DMS53 (cell line): ENCODE measurements at regions not wholly inside any gene's neighbourhood (a gene's known extent, or its start where the extent isn't known, plus 50 kb on each side); places are given as distances from the start of the nearest gene placed in this dataset.
"Not testable (repeated sequence)": the region's sequence is repeated elsewhere in the genome, so short reads cannot be mapped to it uniquely, and the experiment has no call there.

ENCODE experiments used
- DNase-seq: peaks from one replicate; lab custom pipeline; 2025; lab: John Stamatoyannopoulos, UW

DNA sequence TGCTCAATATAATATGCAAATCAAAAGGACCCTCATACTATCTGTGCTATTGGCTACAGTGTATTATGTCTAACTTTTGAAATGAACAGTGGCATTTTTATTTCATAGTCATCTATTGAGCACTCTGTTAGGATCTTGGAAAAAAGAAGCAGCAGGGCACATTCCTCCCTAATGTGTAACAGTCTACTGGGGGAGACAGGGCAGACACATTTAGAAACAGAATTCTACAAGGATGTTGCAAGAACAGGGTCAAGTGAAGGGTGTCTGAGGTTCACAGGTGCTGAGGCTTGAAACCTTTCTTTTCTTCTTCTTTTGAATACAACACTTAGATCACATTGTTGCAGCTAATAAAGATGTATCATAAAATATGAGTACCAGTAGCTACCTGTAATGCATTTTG lies 129.7 kb upstream of the SLC4A4 start:
- DNase-seq, result no peak

DNA sequence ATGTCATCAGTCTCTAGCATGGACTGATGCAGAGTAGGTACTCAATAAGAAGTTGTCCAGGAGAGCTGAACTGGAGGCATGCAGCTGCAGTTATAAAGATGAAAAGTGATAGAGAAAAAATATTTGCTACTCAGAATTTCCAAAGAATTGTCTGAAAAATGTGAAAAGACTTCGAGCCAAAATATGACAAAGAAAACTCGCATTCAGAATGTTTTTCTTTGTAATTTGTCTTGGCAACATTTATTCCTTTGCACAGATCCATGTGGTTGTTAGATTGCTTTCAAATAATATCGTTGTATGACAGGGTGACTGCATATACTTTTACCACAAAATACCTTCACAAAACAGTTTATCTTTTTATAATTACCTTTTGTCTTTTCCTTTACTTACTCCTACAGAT lies 128.0 kb upstream of the SLC4A4 start:
- DNase-seq, result no peak

DNA sequence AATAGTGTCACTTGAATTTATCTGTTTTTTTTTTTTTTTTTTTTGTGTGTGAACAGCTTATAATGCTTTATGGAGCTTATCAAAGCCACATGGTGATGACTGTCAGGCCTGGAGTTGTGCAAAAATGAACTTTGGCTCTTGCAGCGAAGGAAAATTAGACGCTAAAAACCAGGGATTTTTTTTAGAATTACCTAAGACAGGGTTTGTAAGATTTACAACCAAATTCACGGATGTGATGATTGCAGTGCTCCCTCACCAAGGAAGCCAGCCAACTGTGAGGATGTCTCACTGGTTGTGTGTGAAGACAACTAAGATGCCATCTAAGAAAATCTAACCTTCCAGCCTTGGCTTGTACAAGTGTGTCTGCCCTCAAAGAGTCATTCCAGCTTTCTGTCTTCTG lies 127.1 kb upstream of the SLC4A4 start:
- DNase-seq, result no peak

DNA sequence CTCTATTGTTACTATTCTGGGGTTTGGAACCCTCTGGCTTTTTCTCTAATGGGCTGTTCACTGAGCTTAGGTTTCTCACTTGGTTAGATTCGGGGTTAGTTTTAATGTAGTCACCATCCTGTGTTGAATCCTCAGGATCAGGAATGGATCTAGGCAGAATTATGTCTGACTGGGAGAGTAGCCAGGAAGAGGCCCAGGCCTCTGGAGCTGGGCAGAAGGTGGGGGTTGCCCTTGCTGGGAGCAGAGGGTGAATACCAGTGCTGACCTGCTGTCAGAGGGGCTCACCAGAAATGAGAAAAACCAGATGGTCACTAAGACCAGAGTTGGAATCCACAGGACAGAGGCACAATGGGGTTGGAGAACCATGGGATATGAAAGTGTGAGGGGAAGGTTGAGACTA lies 126.6 kb upstream of the SLC4A4 start:
- DNase-seq, result no peak

DNA sequence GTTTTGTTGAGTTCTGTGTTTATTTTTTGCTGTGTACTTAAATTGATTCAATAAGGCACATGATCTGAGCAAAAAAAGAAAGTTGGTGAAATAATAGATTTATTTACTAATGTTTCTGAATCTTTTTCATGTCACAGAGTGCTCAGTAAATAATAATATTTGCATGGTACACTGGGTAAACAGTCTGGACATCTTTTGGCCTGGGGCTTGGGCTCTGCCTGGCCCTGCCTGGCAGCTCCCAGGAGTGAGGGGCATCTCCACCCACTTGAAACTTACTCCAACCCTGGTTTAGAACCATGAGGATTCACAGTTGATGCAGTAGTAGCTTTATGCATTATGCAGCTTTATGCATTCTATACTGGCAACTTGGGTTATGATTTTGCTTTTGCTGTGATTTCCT lies 124.2 kb upstream of the SLC4A4 start:
- DNase-seq, result no peak

DNA sequence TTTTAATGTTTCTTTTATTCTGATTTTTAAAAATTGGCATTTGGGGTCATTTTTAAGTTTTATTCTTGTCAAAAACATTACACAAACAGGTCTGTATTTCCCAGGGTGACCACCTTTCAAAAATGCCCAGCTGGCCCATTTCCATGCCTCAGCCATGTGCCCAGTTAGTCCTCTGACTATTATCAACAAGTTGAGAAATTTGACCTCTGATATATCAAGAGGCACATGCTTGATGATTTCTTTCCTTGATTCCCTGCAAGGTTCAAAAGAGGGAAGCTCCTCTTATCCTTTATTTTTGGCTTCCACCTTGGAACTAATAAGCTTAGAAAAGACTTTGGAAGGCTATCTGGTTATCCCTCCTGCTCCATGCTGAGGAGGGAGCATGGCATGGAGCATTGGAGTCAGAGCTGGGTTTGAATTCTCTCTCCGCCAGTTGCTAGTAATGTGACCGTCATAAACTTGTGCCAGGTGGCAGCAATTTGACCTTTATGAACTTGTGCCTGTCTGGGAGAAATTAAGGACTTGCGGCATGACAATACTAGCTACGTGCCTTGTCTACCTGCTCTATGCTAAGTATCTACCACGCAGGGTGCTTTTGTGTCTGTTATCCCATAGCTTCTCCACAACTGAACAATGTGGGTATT lies 122.4 kb upstream of the SLC4A4 start:
- no peak for DNase-seq

DNA sequence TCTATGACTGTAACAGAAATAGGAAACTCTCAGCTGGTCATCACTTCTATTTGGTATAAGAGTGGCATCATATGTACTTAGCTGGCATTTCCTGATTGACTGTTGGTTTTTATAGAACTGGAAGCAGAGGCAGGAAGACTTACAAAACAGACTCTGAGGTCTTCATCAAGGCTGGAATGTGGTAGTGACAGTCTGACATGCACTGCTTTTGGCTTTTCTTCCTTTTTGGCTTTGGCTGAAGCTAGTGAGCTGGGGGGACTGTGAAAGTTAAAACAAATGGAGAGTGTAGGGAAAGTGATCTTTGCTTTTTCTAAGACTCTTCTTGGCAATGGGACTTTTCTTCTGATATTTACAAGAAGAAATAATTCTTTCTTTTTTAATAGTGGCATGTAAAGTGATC lies 121.1 kb upstream of the SLC4A4 start:
- DNase-seq, result no peak

DNA sequence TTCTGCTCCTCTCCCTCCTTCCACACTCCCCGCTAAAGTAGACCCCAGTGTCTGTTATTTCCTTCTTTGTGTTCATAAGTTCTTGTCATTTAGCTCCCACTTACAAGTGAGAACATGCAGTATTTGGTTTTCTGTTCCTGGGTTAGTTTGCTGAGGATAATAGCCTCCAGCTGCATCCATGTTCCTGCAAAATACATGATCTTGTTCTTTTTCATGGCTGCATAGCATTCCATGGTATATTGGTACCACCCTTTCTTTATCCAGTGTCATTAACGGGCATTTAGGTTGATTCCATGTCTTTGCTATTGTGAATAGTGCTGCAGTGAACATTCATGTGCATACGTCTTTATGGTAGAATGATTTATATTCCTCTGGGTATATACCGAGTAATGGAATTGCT lies 118.0 kb upstream of the SLC4A4 start:
- DNase-seq, result not testable (repeated sequence)

DNA sequence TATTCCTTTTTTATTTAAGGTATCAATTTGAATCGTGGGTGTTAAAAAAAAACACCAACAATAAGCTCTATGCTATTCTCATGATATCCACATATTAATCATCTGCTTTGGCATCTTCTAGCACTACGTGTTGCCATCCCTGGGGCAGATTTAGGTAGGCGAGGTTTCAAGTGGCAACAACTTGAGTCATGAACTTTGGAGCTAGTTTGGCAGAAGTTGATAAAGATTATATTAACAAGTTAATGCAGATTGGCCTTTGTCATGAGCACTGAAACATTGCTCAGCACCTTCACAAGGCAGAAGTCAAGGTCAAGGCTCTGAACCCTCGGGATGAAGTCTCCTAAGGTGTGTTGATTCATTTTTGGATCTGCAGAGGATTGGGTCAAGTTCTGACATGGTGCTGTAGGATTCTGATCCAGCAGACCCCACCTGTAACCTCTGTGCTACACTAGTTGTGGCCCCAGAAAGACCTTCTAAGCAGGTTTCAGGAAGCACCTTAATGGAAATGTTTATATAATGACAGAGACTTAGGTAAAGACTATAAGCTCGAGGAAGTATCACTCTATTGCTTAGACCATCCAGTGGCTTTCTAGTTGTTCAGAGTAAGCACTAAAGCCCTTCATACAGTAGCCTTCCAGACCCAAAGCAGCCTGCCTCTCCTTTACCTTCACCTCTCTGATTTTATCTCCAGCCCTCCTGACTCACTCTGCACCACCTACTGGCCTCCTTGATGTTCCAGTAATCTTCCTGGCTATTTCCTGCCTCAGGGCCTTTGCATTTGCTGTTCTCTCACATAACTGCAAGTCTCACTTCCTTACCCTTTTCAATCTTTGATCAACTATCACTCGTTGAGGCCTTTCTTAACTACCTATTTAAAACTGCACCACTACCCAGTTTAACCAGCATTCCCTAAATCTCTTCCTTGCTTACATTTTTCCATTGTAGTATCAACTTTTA lies 117.0 kb upstream of the SLC4A4 start:
- DNase-seq, result no peak

DNA sequence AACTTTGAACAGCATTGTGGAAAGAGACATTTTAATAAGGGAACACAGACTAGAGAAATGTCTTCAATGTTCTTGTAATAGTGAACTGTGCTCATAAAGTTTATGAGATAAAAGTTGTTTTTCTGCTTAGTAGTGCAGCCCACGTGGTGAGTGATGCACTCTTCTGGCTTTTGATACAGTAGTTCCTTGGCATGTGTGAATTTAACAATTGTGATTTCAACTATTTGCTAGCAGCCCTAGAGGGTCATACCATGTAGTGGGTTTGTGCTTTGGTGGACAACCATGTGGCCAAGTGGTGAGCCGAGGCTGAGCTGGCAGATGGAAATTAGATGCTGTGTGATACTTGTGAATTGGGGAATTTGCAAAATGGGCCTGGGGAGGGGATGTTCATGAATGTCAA lies 116.2 kb upstream of the SLC4A4 start:
- no peak for DNase-seq

DNA sequence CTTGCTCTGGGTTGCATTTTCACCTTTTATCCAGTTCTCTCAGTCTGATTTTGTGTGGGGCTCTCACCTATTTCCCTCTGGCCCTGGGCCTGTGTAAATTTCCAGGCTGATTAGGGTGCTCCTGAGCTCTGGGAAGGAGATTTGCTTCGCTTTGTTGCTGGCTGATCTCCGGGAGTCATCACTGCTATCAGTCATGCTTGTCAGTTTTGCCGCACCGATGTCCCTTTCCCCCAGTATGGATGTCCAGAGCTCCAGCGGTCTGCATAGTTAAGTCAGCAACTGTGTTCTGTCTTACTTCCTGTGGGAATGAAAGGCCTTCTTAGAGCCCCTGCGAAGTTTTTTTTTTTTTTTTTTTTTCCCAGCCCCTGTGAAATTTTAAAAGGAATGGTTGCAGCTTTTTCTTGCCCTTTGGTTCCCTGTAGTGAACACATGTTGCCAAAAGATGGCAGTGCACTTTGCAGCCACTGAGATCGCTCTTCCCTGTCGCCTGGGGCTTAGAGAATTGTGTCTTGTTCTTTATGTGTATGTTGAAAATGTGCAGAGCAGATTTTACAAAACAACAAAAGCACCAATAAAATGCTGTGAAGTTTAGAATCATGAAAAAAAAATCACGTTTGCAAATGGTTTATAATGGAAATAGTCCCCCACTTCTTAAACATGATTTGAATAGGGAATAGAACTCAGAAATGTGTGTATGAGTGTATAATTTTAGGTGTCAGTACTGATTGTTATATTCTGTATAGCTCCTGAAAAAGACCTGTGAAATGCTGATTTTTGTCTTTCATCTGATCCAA lies 109.1 kb upstream of the SLC4A4 start:
- peak; percentile 64 for DNase-seq

DNA sequence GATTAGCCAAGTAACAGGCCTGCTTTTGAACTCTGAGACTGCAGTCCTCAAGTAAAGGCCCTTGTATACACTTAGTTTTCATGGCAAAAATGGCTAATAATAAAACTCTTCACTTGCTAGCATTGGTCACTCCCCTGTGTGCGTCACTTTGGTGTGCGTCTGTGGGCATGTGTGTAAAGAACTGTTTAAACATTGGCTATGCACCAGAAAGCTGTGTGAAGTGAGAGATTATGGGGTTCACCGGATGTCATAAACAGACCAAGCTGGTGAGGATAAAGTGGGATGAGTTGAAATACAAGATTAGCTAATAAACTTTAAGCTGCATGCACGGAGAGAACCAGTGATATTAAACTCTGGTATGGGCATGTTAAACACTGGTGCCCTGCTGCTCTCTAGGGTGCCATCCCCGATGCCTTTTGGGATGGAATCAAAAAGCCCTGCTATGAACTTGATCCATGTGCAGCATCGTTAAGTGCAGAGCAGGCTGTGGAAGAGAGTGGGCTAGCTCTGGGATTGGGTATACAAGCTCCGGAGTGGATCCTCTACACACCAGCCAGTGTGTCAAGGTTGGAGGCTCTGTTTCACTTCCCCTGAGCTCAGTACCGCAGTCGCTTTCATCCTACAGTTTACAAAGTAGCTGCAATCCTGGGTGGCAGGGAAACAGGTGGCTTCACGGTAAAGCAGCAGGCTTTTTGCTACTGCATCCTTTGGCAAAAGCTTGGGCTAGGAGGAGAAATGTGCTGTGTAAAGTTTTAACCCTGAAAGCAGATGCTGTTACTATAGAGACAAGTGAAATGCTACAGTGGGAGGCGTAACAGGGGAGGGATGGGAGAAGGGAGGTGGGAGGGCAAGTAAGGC lies 108.3 kb upstream of the SLC4A4 start:
- no peak for DNase-seq

DNA sequence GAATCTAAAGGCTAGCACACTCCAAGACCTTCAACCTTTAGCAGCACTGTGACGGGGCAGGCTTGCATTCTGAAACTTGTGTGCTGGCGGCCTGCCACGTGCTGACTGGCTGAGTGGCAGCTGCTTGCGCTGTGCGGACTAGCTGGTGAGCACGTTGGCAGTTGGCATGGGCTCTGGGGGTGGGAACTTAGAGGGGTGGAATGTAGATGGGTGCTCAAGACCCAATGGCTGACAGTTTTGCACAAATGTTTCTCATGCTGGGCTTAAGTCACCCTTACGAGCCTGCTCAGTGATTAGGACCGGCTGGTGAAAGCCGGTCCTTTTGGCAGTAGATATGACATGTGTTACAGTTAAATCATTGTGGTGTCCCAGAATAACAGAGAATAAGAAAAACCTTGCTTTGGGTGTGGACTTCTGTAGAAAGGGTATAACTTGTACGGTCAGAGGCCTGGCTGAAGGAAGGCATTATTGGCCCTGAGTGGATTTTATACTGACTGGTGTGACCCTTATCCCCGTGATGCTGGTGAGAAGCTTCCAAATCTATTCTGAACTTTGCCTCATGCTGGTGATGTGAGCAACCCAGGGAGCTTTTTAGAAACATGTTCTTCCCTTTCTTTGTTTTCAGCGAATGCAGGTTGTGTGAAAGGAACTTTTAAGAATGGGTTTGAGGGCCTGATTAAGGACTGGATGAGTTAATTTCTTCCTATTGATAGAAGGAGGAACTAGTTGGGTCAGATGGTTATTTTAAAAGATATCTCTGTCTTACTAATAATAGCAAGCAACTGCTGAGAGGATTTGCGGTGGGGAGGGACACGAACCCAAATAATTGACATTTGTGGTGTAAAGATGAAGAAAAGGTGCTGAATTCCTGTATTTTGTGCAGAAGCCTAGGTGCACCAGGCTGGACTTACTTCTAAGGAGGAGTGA lies 107.4 kb upstream of the SLC4A4 start:
- no peak for DNase-seq

DNA sequence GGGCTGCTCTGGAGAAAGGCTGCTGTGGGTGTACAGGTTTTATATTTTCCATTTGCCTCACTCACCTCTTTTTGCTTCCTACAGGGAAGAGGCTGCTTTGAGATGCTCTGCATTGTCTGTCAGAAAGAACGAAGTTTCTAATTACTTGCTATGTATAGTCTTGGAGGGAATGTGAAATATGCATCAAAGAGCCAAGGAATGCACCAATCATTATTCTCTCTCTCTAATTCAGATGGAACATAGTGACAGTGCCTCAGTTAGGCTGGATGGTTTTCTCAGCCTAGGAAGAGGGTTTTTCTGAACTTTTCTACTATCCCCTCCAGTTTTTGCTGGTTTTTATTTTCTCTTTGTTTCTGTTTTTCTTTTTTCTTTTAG lies 106.8 kb upstream of the SLC4A4 start:
- DNase-seq, result no peak

DNA sequence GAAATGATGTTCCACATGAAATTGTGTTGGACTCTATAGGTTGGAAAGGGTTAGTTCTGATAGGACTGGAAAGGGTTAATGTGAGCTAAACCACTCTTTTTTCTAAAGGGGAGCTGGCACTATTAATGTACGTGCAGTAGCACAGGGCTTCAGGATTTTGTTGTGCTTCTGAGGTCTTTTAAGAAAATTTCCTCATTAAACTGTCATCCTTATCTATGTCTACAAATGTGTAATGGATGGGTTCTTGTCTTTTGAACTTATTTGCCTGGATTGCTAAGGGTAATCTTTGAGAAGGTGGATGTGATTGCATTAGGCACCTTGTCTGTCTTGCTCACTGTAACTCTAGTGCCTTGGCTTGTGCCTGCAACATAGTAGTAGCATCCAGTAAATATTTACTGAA lies 106.0 kb upstream of the SLC4A4 start:
- no peak for DNase-seq

DNA sequence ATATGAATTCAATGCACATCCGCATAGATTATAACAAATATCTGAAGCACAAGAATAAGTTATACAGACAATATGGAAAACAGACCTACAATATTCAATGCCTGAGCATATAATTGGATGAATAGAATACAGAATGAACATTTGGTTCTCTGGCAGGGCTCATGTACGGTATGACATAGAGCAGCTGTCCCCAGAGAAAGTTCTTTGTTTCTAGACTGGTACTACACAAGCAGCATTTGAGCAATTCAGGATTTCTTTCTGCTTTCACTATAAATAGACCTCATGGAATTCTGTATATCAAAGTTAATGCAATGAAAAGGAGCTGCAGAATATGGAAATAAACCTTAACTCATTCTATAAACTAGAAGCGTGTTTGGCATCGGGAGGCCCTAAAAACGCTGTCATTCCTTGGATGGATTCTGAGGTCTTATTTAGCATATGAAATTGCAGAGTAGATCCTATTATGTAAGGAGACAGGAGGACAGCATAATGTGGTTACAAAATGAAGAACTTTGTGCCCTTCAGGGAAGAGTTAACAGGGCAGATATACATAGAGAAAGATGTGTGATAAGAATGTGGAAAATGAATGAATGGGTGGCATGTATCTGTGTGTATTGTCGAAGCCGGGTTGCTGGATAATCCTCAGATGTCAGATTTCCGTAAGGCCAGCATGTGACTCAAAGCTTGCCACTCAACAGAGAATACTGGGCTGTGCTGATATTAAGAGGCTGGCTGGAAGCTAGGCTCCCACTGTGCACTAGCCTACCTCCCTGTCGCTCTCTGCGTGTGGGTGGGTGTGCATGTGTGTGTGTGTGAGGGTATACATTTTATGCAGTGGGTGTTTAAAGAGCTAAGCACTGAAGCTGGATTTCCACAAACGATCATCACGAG lies 103.3 kb upstream of the SLC4A4 start:
- DNase-seq, result no peak

DNA sequence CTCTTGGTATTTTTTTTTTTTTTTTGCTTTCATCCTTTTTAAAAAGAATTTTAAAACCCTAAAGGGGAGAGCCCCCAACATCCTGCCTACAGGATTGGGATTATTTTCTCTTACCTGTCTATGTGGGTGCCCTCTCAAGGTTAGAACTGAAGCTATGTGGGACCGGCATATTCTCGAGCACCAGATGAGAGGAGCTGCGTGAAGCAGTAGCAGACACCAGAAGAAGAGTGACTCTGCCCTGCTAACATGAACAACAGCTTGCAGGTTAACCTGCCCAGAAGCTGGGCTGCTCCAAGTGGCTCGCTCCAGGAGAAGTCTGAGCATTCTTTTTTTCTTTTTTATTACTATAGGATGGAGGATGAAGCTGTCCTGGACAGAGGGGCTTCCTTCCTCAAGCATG lies 102.6 kb upstream of the SLC4A4 start:
- no peak for DNase-seq

DNA sequence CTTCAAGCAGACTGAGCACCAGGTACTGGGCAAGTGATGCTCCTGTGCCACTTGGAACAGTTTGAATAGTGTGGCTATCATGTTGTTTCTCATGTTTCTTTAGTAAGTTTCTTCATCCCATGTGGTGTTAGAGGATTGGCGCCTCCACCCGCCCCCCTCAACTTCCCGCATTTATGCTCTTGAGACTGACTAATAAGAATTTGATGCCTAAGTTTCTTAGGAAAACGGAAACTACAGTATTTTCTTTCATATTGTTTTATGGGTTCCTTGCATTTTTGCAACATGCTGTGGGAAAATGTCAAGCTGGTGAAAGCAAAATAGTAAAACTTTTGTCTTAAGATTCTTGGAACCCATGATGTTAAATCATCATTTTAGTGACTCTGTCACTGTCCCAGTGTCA lies 101.2 kb upstream of the SLC4A4 start:
- no peak for DNase-seq

DNA sequence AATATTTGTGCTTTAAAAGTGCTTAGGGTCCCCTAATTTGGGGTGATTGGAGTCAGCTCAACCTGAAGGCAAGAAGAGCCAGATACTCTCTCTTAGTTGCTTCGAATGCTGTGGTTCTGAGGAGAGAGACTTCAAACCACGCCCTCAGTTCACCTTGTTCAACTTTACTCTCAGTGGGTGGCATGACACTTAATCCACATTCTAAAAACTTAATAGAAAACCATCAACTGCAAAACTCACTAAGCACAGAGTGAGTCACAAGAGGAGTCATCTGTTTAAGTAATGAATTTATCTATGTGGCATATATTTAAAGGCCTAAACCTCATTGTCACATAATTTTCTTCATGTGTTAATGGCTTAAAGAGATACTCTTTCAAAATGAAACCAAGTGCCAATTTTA lies 99.5 kb upstream of the SLC4A4 start:
- no peak for DNase-seq

DNA sequence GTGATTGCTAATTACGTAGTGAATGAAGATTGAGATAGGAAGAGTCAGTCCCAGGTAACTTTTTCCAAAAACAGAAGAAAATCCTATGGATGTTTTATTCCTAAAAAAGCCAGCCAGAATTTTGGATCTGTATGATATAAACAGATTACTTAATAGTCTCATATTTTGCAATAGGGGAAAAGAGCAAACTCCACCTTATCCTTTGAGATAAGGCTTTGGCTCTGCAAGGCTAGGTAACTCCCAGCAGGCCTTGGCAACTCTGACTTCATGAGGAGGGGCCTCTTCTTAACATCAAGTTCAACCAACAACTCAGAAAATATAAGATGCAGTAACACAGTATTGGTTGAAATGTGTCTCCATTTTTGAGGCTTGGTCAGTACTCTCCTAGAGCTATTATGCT lies 98.7 kb upstream of the SLC4A4 start:
- DNase-seq, result no peak
